KMS-11 (cell line): ENCODE measurements at regions not wholly inside any gene's neighbourhood (a gene's known extent, or its start where the extent isn't known, plus 50 kb on each side); places are given as distances from the start of the nearest gene placed in this dataset.

Experiments used
- H2AFZ ChIP-seq: fragments of 200-600 bp; sonication (generic); 2 replicates; pipeline ENCODE4 v1.6.1; 2016; ENCODE audit warnings: antibody characterized with exemption, mixed run types, low read depth
- H3K27ac ChIP-seq: fragments of 200-600 bp; sonication (generic); 2 replicates; pipeline ENCODE4 v1.6.1; 2016; ENCODE audit warnings: mild to moderate bottlenecking, mixed run types
- H3K27me3 ChIP-seq: fragments of 200-600 bp; sonication (generic); 2 replicates; pipeline ENCODE4 v1.6.1; 2017; ENCODE audit warnings: mild to moderate bottlenecking, low read depth, mixed run types, moderate library complexity; ENCODE audit not compliant: insufficient read depth
- H3K36me3 ChIP-seq: fragments of 200-600 bp; sonication (generic); 2 replicates; pipeline ENCODE4 v1.6.1; 2017; ENCODE audit warnings: mild to moderate bottlenecking, mixed run types; ENCODE audit not compliant: insufficient read depth
- H3K4me1 ChIP-seq: fragments of 200-600 bp; sonication (generic); 2 replicates; pipeline ENCODE4 v1.6.1; 2016; ENCODE audit warnings: mild to moderate bottlenecking, low read depth, mixed run types; ENCODE audit not compliant: poor library complexity, severe bottlenecking
- H3K4me2 ChIP-seq: fragments of 200-600 bp; sonication (generic); 2 replicates; pipeline ENCODE4 v1.7.0; 2016; ENCODE audit warnings: mild to moderate bottlenecking, mixed run types
- H3K4me3 ChIP-seq: fragments of 200-600 bp; sonication (generic); IDR thresholded peaks from 2 replicates; pipeline ENCODE4 v1.6.1; 2017; ENCODE audit warnings: low read depth, low read length, mixed read lengths; ENCODE audit not compliant: insufficient read depth
- H3K79me2 ChIP-seq: fragments of 200-600 bp; sonication (generic); 2 replicates; pipeline ENCODE4 v1.6.1; 2016; ENCODE audit warnings: low read depth, mixed run types; ENCODE audit not compliant: insufficient read depth
- H3K9ac ChIP-seq: fragments of 200-600 bp; sonication (generic); 2 replicates; pipeline ENCODE4 v1.6.1; 2016; ENCODE audit warnings: mild to moderate bottlenecking, mixed run types
- H4K20me1 ChIP-seq: fragments of 200-600 bp; sonication (generic); 2 replicates; pipeline ENCODE4 v1.6.1; 2016; ENCODE audit warnings: mild to moderate bottlenecking, mixed run types; ENCODE audit not compliant: insufficient read depth
- TF ChIP-seq, protein P1 (sequence below): fragments of 200-600 bp; sonication (generic); conservative IDR thresholded peaks from 2 replicates; pipeline ENCODE4 v1.6.1; 2017; ENCODE audit warnings: low read depth, mild to moderate bottlenecking, antibody characterized with exemption, low read length, moderate library complexity, mixed read lengths

DNA sequence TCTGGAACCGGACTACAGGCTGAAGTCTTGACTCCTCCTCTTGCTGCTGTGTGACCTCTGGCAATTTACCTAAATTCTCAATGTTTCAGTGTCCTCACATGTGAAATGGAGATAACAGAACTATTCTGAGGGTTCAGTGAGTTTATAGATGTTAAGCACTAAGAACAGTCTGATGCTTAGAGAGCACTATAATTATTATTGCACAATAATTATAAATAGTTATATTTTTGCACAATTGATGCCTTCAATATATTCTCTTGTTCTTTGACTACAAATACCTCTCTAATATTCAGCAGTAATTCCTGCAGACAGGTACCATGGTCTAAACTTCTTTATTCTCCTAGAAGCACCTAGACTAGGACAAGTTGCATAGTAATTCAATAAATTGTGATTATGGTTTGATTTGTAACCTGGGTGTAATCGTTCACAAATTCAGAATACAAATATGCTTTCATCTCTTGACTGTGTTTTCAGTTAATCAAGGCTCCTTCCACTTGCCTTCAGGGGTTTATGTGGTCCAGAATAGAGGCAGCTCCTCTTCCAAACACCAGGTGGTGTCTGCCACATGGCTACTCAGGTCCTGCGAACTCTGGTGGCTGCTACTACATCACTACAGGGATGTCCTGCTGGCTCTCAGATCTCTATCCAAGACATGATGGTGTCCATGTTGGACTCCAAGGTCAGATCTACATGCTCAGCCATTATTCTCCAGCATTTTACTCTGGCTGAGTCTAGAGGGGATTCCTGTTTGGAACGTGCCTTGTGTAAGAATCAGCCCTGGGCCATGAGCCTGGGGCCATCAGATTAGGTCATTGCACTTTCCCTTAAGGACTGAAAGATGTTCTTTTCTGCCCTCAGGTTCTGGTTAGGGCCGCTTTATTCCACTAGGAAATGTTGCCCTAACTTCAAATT is 103.4 kb downstream of the QRFPR start:
- H3K79me2 ChIP-seq, result no peaks in the 10 kb centered on the region
- TF ChIP-seq, protein P1, sequence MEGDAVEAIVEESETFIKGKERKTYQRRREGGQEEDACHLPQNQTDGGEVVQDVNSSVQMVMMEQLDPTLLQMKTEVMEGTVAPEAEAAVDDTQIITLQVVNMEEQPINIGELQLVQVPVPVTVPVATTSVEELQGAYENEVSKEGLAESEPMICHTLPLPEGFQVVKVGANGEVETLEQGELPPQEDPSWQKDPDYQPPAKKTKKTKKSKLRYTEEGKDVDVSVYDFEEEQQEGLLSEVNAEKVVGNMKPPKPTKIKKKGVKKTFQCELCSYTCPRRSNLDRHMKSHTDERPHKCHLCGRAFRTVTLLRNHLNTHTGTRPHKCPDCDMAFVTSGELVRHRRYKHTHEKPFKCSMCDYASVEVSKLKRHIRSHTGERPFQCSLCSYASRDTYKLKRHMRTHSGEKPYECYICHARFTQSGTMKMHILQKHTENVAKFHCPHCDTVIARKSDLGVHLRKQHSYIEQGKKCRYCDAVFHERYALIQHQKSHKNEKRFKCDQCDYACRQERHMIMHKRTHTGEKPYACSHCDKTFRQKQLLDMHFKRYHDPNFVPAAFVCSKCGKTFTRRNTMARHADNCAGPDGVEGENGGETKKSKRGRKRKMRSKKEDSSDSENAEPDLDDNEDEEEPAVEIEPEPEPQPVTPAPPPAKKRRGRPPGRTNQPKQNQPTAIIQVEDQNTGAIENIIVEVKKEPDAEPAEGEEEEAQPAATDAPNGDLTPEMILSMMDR, result peak; percentile 49; the same call in 1 of the 2 replicates
- H4K20me1 ChIP-seq, result no peaks in the 10 kb centered on the region
- H3K9ac ChIP-seq, result no peak overlapping the region
- H3K4me1 ChIP-seq, result peaks cover 22% of the 10 kb centered on the region
- H3K36me3 ChIP-seq, result no peaks in the 10 kb centered on the region
- no peak overlapping the region for H3K4me3 ChIP-seq
- no peak overlapping the region for H3K4me2 ChIP-seq
- no peak overlapping the region for H3K27ac ChIP-seq
- H3K27me3 ChIP-seq, result no peaks in the 10 kb centered on the region
- no peak overlapping the region for H2AFZ ChIP-seq

GRCh38 chr4:121273191-121273590 is 107.6 kb downstream of the QRFPR start:
- Histone ChIP-seq H3K27me3 (no peaks in the 10 kb centered on the region), H3K4me3 (no peak overlapping the region), H3K4me1 (peaks cover 46% of the 10 kb centered on the region), H2AFZ (no peak overlapping the region), H4K20me1 (no peaks in the 10 kb centered on the region), H3K36me3 (no peaks in the 10 kb centered on the region), H3K4me2 (peak overlapping the region; percentile 35; the same call in 1 of the 2 replicates), H3K9ac (no peak overlapping the region), H3K27ac (peak overlapping the region; percentile 33; the same call in 1 of the 2 replicates), H3K79me2 (no peaks in the 10 kb centered on the region)
- TF ChIP-seq, protein P1, result no peak

DNA sequence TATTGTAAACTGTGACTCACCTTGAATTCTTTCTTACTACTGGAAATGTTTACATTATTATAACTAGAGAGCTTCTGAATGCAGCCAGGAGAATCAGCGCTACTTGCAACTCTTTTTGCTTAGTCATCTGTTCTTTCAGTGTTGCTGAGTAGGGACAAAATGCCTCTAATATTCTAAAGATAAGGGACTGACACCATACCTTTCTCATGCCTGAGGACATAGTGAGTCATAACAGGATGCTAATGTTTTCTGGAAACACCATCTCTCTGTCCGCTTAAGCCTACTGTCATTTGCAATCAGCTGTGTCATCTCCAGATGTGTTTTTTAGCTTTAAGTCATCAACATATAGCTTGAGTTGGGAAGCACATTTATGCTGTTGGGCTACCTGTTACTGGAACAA is 108.3 kb downstream of the QRFPR start:
- H3K4me3 ChIP-seq, result no peak overlapping the region
- no peak overlapping the region for H3K9ac ChIP-seq
- H3K79me2 ChIP-seq, result no peaks in the 10 kb centered on the region
- peaks cover 46% of the 10 kb centered on the region for H3K4me1 ChIP-seq
- H4K20me1 ChIP-seq, result no peaks in the 10 kb centered on the region
- H3K27me3 ChIP-seq, result no peaks in the 10 kb centered on the region
- TF ChIP-seq, protein P1, result no peak
- no peak overlapping the region for H2AFZ ChIP-seq
- no peaks in the 10 kb centered on the region for H3K36me3 ChIP-seq
- peak overlapping the region; percentile 35; the same call in 1 of the 2 replicates for H3K4me2 ChIP-seq
- peak overlapping the region; percentile 33; the same call in 1 of the 2 replicates for H3K27ac ChIP-seq

- TF ChIP-seq, protein P1, result no peak
- H3K9ac ChIP-seq, result no peak overlapping the region
These were observed 106.3 kb upstream of the TNIP3 start for GRCh38 chr4:121270389-121270788.

More at GRCh38 chr4:121270389-121270788, 106.3 kb upstream of the TNIP3 start:
- Histone ChIP-seq H3K36me3 (no peaks in the 10 kb centered on the region), H3K79me2 (no peaks in the 10 kb centered on the region), H3K27me3 (no peaks in the 10 kb centered on the region), H3K4me2 (peak overlapping the region; percentile 46; the same call in 1 of the 2 replicates), H2AFZ (no peak overlapping the region), H3K4me3 (no peak overlapping the region), H3K4me1 (peaks cover 46% of the 10 kb centered on the region), H3K27ac (no peak overlapping the region), H4K20me1 (no peaks in the 10 kb centered on the region)
